Activated T-helper 1 cell treated with anti-CD3 and anti-CD28 coated beads, Interleukin-12 subunit alpha, Interleukin-12 subunit beta, Interleukin-2, Interleukin-4 antibody, amounts not matched to agents 30 ng/mL and 10 ng/mL and 1 ng/mL, durations not matched to agents 14 hours and 24 hours and 36 hours (primary cell): ENCODE measurements at regions not wholly inside any gene's neighbourhood (a gene's known extent, or its start where the extent isn't known, plus 50 kb on each side); places are given as distances from the start of the nearest gene placed in this dataset.
"Not testable (repeated sequence)": the region's sequence is repeated elsewhere in the genome, so short reads cannot be mapped to it uniquely, and the experiment has no call there.

ENCODE experiments used
- DNase-seq: peaks from one replicate; pipeline ENCODE4 v3.0.0; 2021; ENCODE audit warnings: low spot score
- H3K27ac Mint-ChIP-seq: one replicate; pipeline ENCODE4 v1.8.0; 2021; ENCODE audit warnings: mild to moderate bottlenecking, mixed read lengths
- H3K27me3 Mint-ChIP-seq: one replicate; pipeline ENCODE4 v1.8.0; 2022; ENCODE audit warnings: mild to moderate bottlenecking, moderate library complexity, mixed read lengths; ENCODE audit not compliant: insufficient read depth
- H3K36me3 Mint-ChIP-seq: one replicate; pipeline ENCODE4 v1.8.0; 2021; ENCODE audit warnings: low read depth, mixed read lengths
- H3K4me1 Mint-ChIP-seq: one replicate; pipeline ENCODE4 v1.8.0; 2021; ENCODE audit warnings: low read depth, mixed read lengths
- H3K4me3 Mint-ChIP-seq: one replicate; pipeline ENCODE4 v1.8.0; 2021; ENCODE audit warnings: mild to moderate bottlenecking, moderate library complexity, mixed read lengths
- H3K9me3 Mint-ChIP-seq: one replicate; pipeline ENCODE4 v1.8.0; 2021; ENCODE audit warnings: mixed read lengths
- intact Hi-C: fragments of 100-400 bp; cut with micrococcal nuclease; formaldehyde crosslinking; loops from one replicate; pipeline ENCODE4 v1.15.1; 2024

DNA sequence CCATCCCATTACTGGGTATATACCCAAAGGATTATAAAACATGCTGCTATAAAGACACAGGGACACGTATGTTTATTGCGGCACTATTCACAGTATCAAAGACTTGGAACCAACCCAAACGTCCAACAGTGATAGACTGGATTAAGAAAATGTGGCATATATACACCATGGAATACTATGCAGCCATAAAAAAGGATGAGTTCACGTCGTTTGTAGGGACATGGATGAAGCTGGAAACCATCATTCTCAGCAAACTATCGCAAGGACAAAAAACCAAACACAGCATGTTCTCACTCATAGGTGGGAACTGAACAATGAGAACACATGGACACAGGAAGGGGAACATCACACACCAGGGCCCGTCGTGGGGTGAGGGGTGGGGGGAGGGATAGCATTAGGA lies 106.1 kb downstream of the CHD1L start:
- H3K27ac Mint-ChIP-seq, H3K27me3 Mint-ChIP-seq, H3K4me3 Mint-ChIP-seq, H3K9me3 Mint-ChIP-seq, intact Hi-C loops, DNase-seq, H3K4me1 Mint-ChIP-seq, H3K36me3 Mint-ChIP-seq: not testable (repeated sequence)

DNA sequence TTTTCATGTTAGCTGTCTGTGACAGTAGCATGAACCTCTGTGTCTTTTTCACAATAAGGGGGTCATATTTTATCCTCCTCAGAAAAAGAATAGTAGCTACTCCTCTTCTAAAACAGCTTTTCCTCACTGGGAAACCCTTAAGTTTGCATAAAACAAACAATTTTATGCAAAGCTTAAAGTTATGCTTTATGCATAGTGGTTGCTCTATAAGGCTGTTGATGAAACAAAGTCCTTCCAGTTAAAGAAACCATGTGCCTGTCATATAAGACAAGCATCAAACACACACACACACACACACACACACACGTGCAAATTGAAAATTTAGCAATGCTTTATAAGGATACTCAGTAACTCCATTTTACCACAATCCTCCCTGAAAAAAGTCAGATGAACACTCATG lies 107.0 kb downstream of the CHD1L start:
- DNase-seq, result no peak
- H3K9me3 Mint-ChIP-seq, result no peaks in the 10 kb centered on the region
- H3K27ac Mint-ChIP-seq, result no peak overlapping the region
- no peaks in the 10 kb centered on the region for H3K36me3 Mint-ChIP-seq
- H3K4me3 Mint-ChIP-seq, result no peak overlapping the region
- intact Hi-C loops, result no loop called here
- H3K27me3 Mint-ChIP-seq, result peaks cover 2% of the 10 kb centered on the region
- H3K4me1 Mint-ChIP-seq, result no peaks in the 10 kb centered on the region

DNA sequence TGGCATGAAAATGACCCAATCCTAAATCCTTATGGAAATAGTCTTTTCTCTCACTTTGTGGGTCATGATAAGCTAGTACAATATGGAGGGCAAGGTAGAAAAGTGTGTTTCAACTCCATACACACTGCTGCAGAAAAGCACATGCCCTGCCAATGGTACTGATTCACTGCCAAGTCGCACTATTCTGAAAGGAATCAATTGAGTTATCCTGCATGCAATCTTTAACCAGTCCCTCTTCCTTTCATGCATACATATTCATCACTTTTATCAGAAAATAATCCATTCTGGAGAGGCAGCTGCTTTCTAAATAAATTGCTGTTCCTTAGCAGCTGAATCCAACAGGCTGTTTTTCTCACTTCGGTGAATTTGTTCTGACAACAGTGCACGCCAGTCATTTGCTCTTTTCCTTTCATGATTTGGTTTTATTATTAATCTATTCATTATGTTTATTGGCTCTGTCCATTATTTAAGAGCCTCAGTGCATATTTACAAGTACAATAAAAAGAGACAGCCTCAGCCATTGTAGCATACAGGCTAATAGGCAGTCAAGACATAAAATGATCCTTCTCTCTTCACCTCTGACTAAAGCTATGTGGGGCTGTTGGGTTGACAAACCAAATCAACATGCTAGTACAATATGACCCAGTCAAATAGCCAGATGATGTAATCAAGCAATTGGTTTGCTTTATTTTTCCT lies 108.8 kb downstream of the CHD1L start:
- DNase-seq, result no peak
- H3K4me3 Mint-ChIP-seq, result no peak overlapping the region
- H3K27me3 Mint-ChIP-seq, result no peaks in the 10 kb centered on the region
- no peaks in the 10 kb centered on the region for H3K36me3 Mint-ChIP-seq
- no peaks in the 10 kb centered on the region for H3K4me1 Mint-ChIP-seq
- no peaks in the 10 kb centered on the region for H3K9me3 Mint-ChIP-seq
- intact Hi-C loops, result no loop called here
- H3K27ac Mint-ChIP-seq, result no peak overlapping the region

DNA sequence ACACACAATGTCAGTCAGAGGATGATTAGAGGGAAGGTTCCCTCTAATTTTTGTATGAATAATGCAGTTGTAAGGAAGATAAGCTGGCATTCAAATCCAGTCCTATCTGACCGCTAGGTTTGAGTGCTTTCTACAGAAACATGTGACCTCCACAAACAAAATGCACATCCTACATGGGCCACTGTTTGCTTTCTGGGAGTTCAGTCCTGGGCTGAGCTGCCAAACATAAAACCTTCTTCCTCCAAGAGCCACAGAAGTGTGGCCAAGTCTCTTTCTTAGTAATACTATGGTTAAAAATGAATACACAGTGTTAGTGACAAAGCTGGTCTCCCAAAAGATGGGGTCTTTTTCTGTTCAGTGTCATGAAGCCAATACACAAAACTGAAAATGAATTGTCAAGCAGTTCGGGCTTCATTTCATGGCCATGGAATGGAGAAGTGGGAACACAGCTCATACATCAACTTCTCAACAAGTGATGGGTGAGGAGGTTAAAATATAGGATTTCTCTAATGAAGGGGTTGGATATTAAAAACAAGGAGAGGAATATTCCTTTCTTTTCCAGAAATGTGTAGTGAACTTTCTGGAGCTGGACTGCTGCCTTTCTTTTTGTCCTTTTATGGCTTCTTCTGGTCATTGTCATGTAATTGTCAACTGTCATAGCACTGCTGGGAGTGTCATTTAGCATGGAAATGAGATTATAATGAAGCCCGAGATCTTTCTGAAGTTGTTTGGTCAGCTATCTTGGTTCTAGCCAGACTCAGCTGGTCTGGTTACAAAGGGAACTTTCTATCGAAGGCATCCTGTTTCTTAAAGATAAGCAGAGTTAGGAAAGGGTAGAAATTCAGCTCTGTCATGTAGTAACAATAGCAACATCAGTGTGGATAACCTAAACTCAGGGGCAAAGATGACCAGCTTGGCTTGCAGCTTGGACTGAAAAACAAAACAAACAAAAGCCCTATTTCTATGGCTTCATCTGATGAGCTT lies 135.1 kb downstream of the CHD1L start:
- H3K27me3 Mint-ChIP-seq, result peaks cover 6% of the 10 kb centered on the region
- no peak overlapping the region for H3K4me3 Mint-ChIP-seq
- H3K9me3 Mint-ChIP-seq, result peaks cover 5% of the 10 kb centered on the region
- H3K27ac Mint-ChIP-seq, result no peak overlapping the region
- no peaks in the 10 kb centered on the region for H3K36me3 Mint-ChIP-seq
- no peak for DNase-seq
- intact Hi-C loops, result no loop called here
- no peaks in the 10 kb centered on the region for H3K4me1 Mint-ChIP-seq

DNA sequence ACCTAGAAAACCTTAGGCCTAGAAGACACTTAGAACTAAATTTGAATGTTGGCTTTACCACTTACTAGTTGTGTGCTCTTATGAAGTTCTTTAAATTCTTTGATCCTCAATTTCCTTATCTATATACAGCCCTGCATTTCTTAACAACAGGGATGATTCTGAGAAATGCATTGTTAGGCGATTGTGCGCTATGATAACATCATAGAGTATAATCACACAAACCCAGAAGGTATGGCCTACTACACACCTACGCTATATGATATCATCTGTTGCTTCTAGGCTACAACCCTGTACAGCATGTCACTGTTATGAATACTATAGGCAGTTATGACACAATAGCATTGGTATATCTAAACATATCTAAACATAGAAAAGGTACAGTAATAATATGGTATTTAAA lies 137.4 kb downstream of the CHD1L start:
- Mint-ChIP-seq H3K9me3 (no peaks in the 10 kb centered on the region), H3K36me3 (no peaks in the 10 kb centered on the region), H3K4me3 (no peak overlapping the region), H3K4me1 (no peaks in the 10 kb centered on the region), H3K27ac (no peak overlapping the region), H3K27me3 (peaks cover 3% of the 10 kb centered on the region)
- no peak for DNase-seq
- intact Hi-C loops, result no loop called here

DNA sequence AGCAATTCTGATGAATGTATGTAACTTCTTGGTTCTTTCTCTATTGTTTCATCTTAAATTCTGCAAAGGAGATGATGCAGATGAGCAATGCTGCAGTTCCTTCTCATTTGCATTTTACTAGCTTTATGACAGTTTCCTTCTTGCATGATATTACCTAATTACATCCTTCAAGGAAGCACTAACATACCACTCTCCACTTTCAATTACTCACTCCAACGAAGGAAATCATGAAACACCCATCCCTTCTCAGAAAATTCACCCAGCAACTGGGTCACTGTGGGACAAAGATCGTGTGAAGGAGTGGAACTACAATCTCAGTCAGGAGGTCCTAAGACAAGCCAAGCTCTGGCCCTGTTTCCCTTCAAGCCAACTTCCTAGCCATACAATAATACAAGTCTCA lies 142.3 kb downstream of the CHD1L start:
- Mint-ChIP-seq H3K36me3 (no peaks in the 10 kb centered on the region), H3K4me3 (no peak overlapping the region), H3K27me3 (peaks cover 11% of the 10 kb centered on the region), H3K4me1 (no peaks in the 10 kb centered on the region), H3K27ac (no peak overlapping the region), H3K9me3 (no peaks in the 10 kb centered on the region)
- intact Hi-C loops, result no loop called here
- no peak for DNase-seq

- no peak overlapping the region for H3K27ac Mint-ChIP-seq
- no peak for DNase-seq
- peaks cover 10% of the 10 kb centered on the region for H3K27me3 Mint-ChIP-seq
- no peaks in the 10 kb centered on the region for H3K9me3 Mint-ChIP-seq
- no peak overlapping the region for H3K4me3 Mint-ChIP-seq
- intact Hi-C loops, result no loop called here
- H3K36me3 Mint-ChIP-seq, result no peaks in the 10 kb centered on the region
- H3K4me1 Mint-ChIP-seq, result no peaks in the 10 kb centered on the region
These were observed 146.5 kb downstream of the CHD1L start for GRCh38 chr1:147388969-147389368.

GRCh38 chr1:147389532-147390184 lies 147.2 kb downstream of the CHD1L start:
- Mint-ChIP-seq H3K27me3 (peaks cover 10% of the 10 kb centered on the region), H3K4me3 (no peak overlapping the region), H3K36me3 (no peaks in the 10 kb centered on the region), H3K27ac (no peak overlapping the region), H3K4me1 (no peaks in the 10 kb centered on the region), H3K9me3 (no peaks in the 10 kb centered on the region)
- intact Hi-C loops, result loop anchor here (1.0 kb wide), 1 partner anchor 116 kb away; no protein-coding TSS in a partner anchor
- peak; percentile 7 for DNase-seq

DNA sequence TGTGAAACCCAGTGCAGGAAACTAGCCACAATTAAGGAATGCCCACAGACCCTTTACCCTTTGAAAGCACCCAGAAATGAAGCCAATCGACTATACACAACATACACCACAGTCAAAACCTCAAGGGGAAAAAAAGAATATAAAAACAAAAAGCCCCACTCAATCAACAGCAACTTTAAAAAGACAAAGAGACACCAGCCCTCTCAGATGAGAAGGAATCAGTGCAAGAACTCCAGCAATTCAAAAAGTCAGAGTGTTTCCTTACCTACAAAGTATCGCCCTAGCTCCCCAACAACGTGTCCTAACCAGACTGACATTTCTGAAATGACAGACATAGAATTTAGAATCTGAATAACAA lies 147.7 kb downstream of the CHD1L start:
- no peak for DNase-seq
- Mint-ChIP-seq H3K27ac (no peak overlapping the region), H3K27me3 (peaks cover 10% of the 10 kb centered on the region), H3K9me3 (no peaks in the 10 kb centered on the region), H3K4me3 (no peak overlapping the region), H3K4me1 (no peaks in the 10 kb centered on the region), H3K36me3 (no peaks in the 10 kb centered on the region)
- intact Hi-C loops, result loop anchor here (1.0 kb wide), 1 partner anchor 117 kb away; no protein-coding TSS in a partner anchor

- intact Hi-C loops, result no loop called here
- no peaks in the 10 kb centered on the region for H3K36me3 Mint-ChIP-seq
- no peaks in the 10 kb centered on the region for H3K4me1 Mint-ChIP-seq
- peaks cover 10% of the 10 kb centered on the region for H3K27me3 Mint-ChIP-seq
- no peak overlapping the region for H3K27ac Mint-ChIP-seq
- no peaks in the 10 kb centered on the region for H3K9me3 Mint-ChIP-seq
- DNase-seq, result no peak
- no peak overlapping the region for H3K4me3 Mint-ChIP-seq
These were observed 148.6 kb downstream of the CHD1L start for GRCh38 chr1:147391114-147391513.

DNA sequence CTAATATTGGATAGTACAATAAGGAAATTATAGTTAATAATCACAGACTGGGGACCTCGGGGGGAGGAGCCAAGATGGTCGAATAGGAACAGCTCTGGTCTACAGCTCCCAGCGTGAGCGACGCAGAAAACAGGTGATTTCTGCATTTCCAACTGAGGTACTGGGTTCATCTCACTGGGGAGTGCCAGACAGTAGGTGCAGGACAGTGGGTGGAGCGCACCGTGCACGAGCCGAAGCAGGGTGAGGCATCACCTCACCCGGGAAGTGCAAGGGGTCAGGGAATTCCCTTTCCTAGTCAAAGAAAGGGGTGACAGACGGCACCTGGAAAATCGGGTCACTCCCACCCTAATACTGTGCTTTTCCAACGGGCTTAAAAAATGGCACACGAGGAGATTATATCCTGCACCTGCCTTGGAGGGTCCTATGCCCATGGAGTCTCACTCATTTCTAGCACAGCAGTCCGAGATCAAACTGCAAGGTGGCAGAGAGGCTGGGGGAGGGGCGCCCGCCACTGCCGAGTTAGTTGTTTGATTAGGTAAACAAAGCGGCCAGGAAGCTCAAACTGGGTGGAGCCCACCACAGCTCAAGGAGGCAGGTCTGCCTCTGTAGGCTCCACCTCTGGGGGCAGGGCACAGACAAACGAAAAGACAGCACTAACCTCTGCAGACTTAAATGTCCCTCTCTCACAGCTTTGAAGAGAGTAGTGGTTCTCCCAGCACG lies 138.8 kb upstream of the BCL9 start:
- H3K9me3 Mint-ChIP-seq, intact Hi-C loops, H3K4me3 Mint-ChIP-seq, H3K27me3 Mint-ChIP-seq, H3K27ac Mint-ChIP-seq, H3K4me1 Mint-ChIP-seq, DNase-seq, H3K36me3 Mint-ChIP-seq: not testable (repeated sequence)

GRCh38 chr1:147404344-147404743 lies 137.0 kb upstream of the BCL9 start:
- DNase-seq, H3K4me3 Mint-ChIP-seq, H3K36me3 Mint-ChIP-seq, intact Hi-C loops, H3K27ac Mint-ChIP-seq, H3K4me1 Mint-ChIP-seq, H3K9me3 Mint-ChIP-seq, H3K27me3 Mint-ChIP-seq: not testable (repeated sequence)
